K562 (cell line): ENCODE measurements at regions not wholly inside any gene's neighbourhood (a gene's known extent, or its start where the extent isn't known, plus 50 kb on each side); places are given as distances from the start of the nearest gene placed in this dataset.

Source experiments
- HEY1 ChIP-seq: fragments of 250-450 bp; sonication (Bioruptor Pico); IDR thresholded peaks from 2 replicates; pipeline ENCODE4 v1.5.0; 2020; ENCODE audit warnings: mild to moderate bottlenecking, moderate library complexity, borderline replicate concordance
- MTA2 ChIP-seq: fragments of 450-650 bp; IDR thresholded peaks from 2 replicates; pipeline ENCODE4 v1.6.1; 2016; ENCODE audit warnings: low read depth
- POLR3G ChIP-seq: IDR thresholded peaks from 2 replicates; pipeline ENCODE4 v1.6.1; 2011; ENCODE audit not compliant: insufficient read length, insufficient replicate concordance; ENCODE audit errors: extremely low read depth
- SIN3B ChIP-seq: fragments of 450-650 bp; IDR thresholded peaks from 2 replicates; pipeline ENCODE4 v1.6.1; 2017; ENCODE audit warnings: low read depth, mild to moderate bottlenecking, moderate library complexity
- TFE3 ChIP-seq: fragments of 450-650 bp; formaldehyde crosslinking; IDR thresholded peaks from 2 replicates; pipeline ENCODE4 v1.4.0; 2020; ENCODE audit warnings: mild to moderate bottlenecking, mixed read lengths
- ZNF561 ChIP-seq: fragments of 450-650 bp; formaldehyde crosslinking; conservative IDR thresholded peaks from 2 replicates; pipeline ENCODE4 v1.4.0; 2020; ENCODE audit warnings: mild to moderate bottlenecking, moderate library complexity
- ZNF764 ChIP-seq: fragments of 250-450 bp; sonication (Bioruptor Pico); IDR thresholded peaks from 2 replicates; pipeline ENCODE4 v1.4.0; 2020; ENCODE audit warnings: low read depth, mild to moderate bottlenecking, moderate library complexity
- ZSCAN32 ChIP-seq: fragments of 450-650 bp; formaldehyde crosslinking; IDR thresholded peaks from 2 replicates; pipeline ENCODE4 v1.4.0; 2020; ENCODE audit warnings: mild to moderate bottlenecking, moderate library complexity
- TF ChIP-seq, protein P1 (sequence below): fragments of 450-650 bp; conservative IDR thresholded peaks from 2 replicates; pipeline ENCODE4 v1.6.1; 2016; ENCODE audit warnings: missing genetic modification characterization, low read depth, mild to moderate bottlenecking, control low read depth, missing compliant biosample characterization
- TF ChIP-seq, protein P2 (sequence below), 2 experiments: fragments of 450-650 bp; IDR thresholded peaks; 2 replicates each; pipeline ENCODE4 v1.6.1; 2018; ENCODE audit warnings: mild to moderate bottlenecking in 2 of 2, low read depth in 1 of 2; ENCODE audit not compliant: partially characterized antibody in 2 of 2

GRCh38 chr9:557601-558201, 283.8 kb upstream of the DMRT1 start (continued):
- TF ChIP-seq TFE3 (CRISPR knock-in tag) (no peak), ZSCAN32 (CRISPR knock-in tag) (no peak), ZNF764 (no peak), MTA2 (no peak), POLR3G (no peak), SIN3B (no peak), ZNF561 (no peak), HEY1 (CRISPR knock-in tag) (no peak)
- TF ChIP-seq, protein P1, sequence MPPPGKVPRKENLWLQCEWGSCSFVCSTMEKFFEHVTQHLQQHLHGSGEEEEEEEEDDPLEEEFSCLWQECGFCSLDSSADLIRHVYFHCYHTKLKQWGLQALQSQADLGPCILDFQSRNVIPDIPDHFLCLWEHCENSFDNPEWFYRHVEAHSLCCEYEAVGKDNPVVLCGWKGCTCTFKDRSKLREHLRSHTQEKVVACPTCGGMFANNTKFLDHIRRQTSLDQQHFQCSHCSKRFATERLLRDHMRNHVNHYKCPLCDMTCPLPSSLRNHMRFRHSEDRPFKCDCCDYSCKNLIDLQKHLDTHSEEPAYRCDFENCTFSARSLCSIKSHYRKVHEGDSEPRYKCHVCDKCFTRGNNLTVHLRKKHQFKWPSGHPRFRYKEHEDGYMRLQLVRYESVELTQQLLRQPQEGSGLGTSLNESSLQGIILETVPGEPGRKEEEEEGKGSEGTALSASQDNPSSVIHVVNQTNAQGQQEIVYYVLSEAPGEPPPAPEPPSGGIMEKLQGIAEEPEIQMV (tag) = no peak
- TF ChIP-seq, protein P2, sequence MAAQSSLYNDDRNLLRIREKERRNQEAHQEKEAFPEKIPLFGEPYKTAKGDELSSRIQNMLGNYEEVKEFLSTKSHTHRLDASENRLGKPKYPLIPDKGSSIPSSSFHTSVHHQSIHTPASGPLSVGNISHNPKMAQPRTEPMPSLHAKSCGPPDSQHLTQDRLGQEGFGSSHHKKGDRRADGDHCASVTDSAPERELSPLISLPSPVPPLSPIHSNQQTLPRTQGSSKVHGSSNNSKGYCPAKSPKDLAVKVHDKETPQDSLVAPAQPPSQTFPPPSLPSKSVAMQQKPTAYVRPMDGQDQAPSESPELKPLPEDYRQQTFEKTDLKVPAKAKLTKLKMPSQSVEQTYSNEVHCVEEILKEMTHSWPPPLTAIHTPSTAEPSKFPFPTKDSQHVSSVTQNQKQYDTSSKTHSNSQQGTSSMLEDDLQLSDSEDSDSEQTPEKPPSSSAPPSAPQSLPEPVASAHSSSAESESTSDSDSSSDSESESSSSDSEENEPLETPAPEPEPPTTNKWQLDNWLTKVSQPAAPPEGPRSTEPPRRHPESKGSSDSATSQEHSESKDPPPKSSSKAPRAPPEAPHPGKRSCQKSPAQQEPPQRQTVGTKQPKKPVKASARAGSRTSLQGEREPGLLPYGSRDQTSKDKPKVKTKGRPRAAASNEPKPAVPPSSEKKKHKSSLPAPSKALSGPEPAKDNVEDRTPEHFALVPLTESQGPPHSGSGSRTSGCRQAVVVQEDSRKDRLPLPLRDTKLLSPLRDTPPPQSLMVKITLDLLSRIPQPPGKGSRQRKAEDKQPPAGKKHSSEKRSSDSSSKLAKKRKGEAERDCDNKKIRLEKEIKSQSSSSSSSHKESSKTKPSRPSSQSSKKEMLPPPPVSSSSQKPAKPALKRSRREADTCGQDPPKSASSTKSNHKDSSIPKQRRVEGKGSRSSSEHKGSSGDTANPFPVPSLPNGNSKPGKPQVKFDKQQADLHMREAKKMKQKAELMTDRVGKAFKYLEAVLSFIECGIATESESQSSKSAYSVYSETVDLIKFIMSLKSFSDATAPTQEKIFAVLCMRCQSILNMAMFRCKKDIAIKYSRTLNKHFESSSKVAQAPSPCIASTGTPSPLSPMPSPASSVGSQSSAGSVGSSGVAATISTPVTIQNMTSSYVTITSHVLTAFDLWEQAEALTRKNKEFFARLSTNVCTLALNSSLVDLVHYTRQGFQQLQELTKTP (IDR thresholded peaks at IDR 0.05; ENCODE audit: low read depth in 1 of 2, partially characterized antibody in 2 of 2) = no peak
